ENCODE measurements at regions not wholly inside any gene's neighbourhood (a gene's known extent, or its start where the extent isn't known, plus 50 kb on each side); places are given as distances from the start of the nearest gene placed in this dataset.
"Not testable (repeated sequence)": the region's sequence is repeated elsewhere in the genome, so short reads cannot be mapped to it uniquely, and the experiment has no call there.

- TF ChIP-seq ZNF274 (IDR thresholded peaks at IDR 0.05; ENCODE audit: low read depth, low read length): no peak
- no peak overlapping the region for H3K4me3 ChIP-seq (ENCODE audit: low read length)
Observed at GRCh38 chr17:71790791-71791190, 330.0 kb upstream of the SOX9 start.

- H3K4me3 ChIP-seq (ENCODE audit: low read length): no peak overlapping the region
- no peak for TF ChIP-seq ZNF274 (IDR thresholded peaks at IDR 0.05; ENCODE audit: low read depth, low read length)
Observed at GRCh38 chr17:71791311-71791710, 329.5 kb upstream of the SOX9 start.

DNA sequence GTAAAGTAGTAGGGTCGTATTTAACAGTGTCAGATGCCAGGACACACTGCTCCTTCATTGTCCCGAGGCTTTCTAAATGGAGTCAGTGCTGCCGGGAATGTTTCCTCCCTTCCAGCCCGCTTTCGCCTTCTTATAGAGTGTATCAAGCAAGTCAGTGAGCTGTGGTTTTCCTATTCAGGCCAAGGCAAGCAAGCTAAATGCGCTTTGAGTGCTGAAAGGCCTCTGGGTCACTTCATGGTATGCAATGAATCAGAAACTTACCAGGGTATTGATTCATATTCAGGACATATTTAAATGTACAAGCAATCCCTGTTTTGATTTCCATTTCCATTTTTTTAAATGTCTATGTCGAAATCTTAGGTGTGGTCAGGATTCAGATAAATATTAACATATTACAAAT is 327.9 kb upstream of the SOX9 start:
- no peak for TF ChIP-seq ZNF274 (IDR thresholded peaks at IDR 0.05; ENCODE audit: low read depth, low read length)
- no peak overlapping the region for H3K4me3 ChIP-seq (ENCODE audit: low read length)

DNA sequence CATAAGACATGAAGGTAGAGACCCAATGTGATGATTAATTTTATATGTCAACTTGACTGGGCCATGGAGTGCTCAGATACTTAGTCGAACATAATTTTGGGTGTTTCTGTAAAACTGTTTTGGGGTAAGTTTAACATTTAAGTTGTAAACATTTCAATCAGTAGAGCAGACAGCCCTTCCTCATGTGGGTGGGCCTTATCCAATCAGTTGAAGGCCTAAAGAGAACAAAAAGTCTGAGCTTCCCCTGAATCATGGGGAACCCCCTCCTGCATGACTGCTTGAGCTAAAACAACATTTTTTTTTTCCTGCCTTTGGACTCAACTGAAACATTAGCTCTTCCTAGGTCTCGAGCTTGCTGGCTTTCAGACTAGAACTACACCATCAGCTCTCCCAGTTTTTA is 327.3 kb upstream of the SOX9 start:
- no peak for TF ChIP-seq ZNF274 (IDR thresholded peaks at IDR 0.05; ENCODE audit: low read depth, low read length)
- H3K4me3 ChIP-seq (ENCODE audit: low read length): no peak overlapping the region

- no peak for TF ChIP-seq ZNF274 (IDR thresholded peaks at IDR 0.05; ENCODE audit: low read depth, low read length)
- H3K4me3 ChIP-seq (ENCODE audit: low read length): no peak overlapping the region
Observed at GRCh38 chr17:71798701-71799100, 322.1 kb upstream of the SOX9 start.

DNA sequence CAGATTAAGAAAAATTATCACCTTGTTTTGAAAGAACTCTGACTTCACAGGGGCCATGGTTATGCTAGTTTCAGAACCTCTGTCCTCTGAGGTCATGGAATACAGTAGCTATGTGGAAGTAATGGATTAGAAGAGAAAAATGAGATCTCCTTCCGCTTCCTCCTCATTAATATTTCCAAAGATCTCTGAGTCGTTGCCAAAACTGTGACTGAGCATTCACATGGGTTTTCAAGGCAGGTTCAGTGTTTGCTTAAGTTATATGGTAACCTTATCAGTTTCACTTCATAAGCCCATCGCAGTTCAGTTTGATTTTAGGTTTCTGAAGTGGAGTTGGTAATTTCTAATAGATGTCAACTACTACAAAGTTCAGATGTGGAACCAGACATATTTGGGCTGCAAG is 321.2 kb upstream of the SOX9 start:
- no peak for TF ChIP-seq ZNF274 (IDR thresholded peaks at IDR 0.05; ENCODE audit: low read depth, low read length)
- H3K4me3 ChIP-seq (ENCODE audit: low read length): no peak overlapping the region

- no peak for TF ChIP-seq ZNF274 (IDR thresholded peaks at IDR 0.05; ENCODE audit: low read depth, low read length)
- H3K4me3 ChIP-seq (ENCODE audit: low read length): no peak overlapping the region
Observed at GRCh38 chr17:71801301-71801700, 319.5 kb upstream of the SOX9 start.

- TF ChIP-seq ZNF274 (IDR thresholded peaks at IDR 0.05; ENCODE audit: low read depth, low read length): no peak
Observed at GRCh38 chr17:71802663-71803062, 318.2 kb upstream of the SOX9 start.

GRCh38 chr17:71803656-71804284 is 317.1 kb upstream of the SOX9 start:
- no peak overlapping the region for H3K4me3 ChIP-seq (ENCODE audit: low read length)
- no peak for TF ChIP-seq ZNF274 (IDR thresholded peaks at IDR 0.05; ENCODE audit: low read depth, low read length)

More at GRCh38 chr17:71802663-71803062, 318.2 kb upstream of the SOX9 start:
- no peak overlapping the region for H3K4me3 ChIP-seq (ENCODE audit: low read length)

GRCh38 chr17:71809537-71809936 is 311.3 kb upstream of the SOX9 start:
- H3K4me3 ChIP-seq (ENCODE audit: low read length): no peak overlapping the region
- no peak for TF ChIP-seq ZNF274 (IDR thresholded peaks at IDR 0.05; ENCODE audit: low read depth, low read length)

DNA sequence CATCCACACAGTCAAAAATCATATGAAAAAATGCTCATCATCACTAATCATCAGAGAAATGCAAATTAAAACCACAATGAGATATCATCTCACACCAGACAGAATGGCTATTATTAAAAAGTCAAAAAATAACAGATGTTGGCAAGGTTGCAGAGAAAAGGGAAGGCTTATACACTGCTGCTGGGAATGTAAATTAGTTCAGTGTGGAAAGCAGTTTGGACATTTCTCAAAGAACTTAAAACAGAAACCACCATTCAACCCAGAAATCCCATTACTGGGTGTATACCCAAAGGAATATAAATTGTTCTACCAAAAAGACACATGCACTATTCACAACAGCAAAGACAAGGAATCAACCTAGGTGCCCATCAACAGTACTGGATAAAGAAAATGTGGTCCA is 307.0 kb upstream of the SOX9 start:
- not testable (repeated sequence) for H3K4me3 ChIP-seq (ENCODE audit: low read length)

- H3K4me3 ChIP-seq (ENCODE audit: low read length): no peak overlapping the region
- no peak for TF ChIP-seq ZNF274 (IDR thresholded peaks at IDR 0.05; ENCODE audit: low read depth, low read length)
Observed at GRCh38 chr17:71821511-71821910, 299.3 kb upstream of the SOX9 start.

DNA sequence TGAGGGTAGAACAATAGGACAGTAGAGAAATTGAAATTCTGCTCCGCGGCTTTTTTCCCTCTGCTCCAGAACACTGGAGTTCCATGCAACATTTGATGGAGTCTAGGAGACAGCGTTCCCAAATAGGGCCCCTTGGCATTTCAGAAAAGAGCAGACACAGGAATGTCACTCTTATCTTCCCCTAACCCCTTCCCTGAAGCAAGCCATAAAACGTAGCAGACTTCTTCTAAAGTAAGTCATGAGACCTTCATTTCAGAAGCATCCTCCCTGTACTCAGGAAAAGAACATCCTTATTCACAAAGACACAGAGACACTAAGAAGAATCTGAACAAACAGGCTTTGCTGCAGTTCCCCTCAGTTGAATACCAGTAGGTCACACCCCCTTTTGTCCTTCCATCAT is 296.1 kb upstream of the SOX9 start:
- H3K4me3 ChIP-seq (ENCODE audit: low read length): no peak overlapping the region
- no peak for TF ChIP-seq ZNF274 (IDR thresholded peaks at IDR 0.05; ENCODE audit: low read depth, low read length)

GRCh38 chr17:71825687-71826086 is 295.1 kb upstream of the SOX9 start:
- H3K4me3 ChIP-seq (ENCODE audit: low read length): no peak overlapping the region
- no peak for TF ChIP-seq ZNF274 (IDR thresholded peaks at IDR 0.05; ENCODE audit: low read depth, low read length)

DNA sequence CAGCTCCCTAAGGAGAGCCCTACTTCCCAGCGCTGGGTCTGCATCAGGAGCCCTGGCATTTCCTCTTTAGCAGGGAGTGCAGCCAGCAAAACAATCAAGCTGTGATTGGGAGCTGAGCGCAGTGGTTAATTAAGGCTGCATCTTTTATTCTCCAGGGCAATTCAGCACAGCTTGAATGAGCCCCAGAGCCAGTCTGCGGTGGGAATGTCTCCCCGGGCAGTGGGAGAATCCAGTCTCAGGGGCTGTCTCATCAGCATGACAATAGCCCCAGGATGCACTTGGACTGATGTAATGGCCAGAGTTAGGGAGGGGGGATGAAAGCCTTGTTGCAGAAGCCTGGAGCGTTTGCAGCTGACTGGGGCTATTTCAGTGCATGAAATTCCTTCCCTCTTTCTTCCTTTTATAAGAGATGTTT is 292.6 kb upstream of the SOX9 start:
- no peak for TF ChIP-seq ZNF274 (IDR thresholded peaks at IDR 0.05; ENCODE audit: low read depth, low read length)

DNA sequence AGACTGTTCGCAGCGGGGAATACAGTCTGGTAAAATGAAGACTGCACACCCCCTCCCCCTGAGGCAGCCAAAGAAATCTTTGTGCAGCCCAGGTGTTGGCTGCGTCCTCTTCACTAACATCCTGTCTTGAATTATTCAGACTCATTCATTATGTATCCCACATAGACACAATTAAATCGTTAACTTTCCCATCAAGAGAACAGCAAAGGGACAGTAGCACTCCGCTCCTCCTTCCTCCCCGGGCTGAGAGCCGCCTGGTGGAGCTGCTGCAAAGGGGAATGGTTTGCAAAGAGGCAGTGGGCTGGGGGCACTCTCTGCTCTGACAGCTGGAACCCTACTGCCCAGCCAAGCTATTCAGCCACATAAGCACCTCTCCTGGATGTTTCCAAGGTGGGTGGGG is 290.0 kb upstream of the SOX9 start:
- TF ChIP-seq ZNF274 (IDR thresholded peaks at IDR 0.05; ENCODE audit: low read depth, low read length): no peak
- no peak overlapping the region for H3K4me3 ChIP-seq (ENCODE audit: low read length)

More for the DNA sequence above, 292.6 kb upstream of the SOX9 start:
- no peak overlapping the region for H3K4me3 ChIP-seq (ENCODE audit: low read length)

All from GM08714 (cell line).